K562 (cell line): ENCODE measurements at regions not wholly inside any gene's neighbourhood (a gene's known extent, or its start where the extent isn't known, plus 50 kb on each side); places are given as distances from the start of the nearest gene placed in this dataset.

Source experiments
- ATAC-seq: fragments of 200-7000 bp; cut with Tn5 transposase; 3 replicates; pipeline ENCODE4 v1.9.1; 2020; ENCODE audit warnings: moderate library complexity
- BruUV-seq: library from RNA; stranded (reverse); fragments of 400-500 nt; replicated peaks from 2 replicates; lab custom pipeline; 2021; lab: Mats Ljungman, UMichigan
- CTCF ChIA-PET: fragments of 300-600 bp; formaldehyde crosslinking; extraction: SDS; loops from one replicate; lab custom pipeline; 2021; ENCODE audit warnings: low intra/inter-chr PET ratio; lab: Yijun Ruan, JAX
- POLR2A ChIA-PET: fragments of 300-600, 350-650 bp; sonication (Branson Sonifier 250); formaldehyde crosslinking; extraction: SDS; loops from one replicate; lab custom pipeline; 2021; ENCODE audit warnings: antibody characterized with exemption, inconsistent platforms; lab: Yijun Ruan, JAX
- DNase-seq, 4 experiments: peaks; one replicate each; pipeline versions ENCODE4 v3.0.0 to v3.0.0-alpha.2; 2011 to 2018; ENCODE audit warnings: low spot score in 3 of 4, mixed read lengths in 3 of 4; ENCODE audit errors: extremely low read depth in 1 of 4
- FAIRE-seq: peaks from 2 replicates; lab custom pipeline; 2011; peaks lifted over from hg19 to GRCh38; lab: Jason Lieb, UNC
- H2AFZ ChIP-seq: 2 replicates; pipeline ENCODE4 v1.6.0; 2011; ENCODE audit warnings: low read depth, low read length, control low read depth, inconsistent platforms
- H3K27ac ChIP-seq: fragments of 200-600 bp; 3 replicates; pipeline ENCODE4 v1.8.0; 2011; ENCODE audit warnings: low read depth, mild to moderate bottlenecking, control low read depth, inconsistent platforms, low read length, moderate library complexity, mixed read lengths; ENCODE audit errors: extremely low read depth
- H3K27me3 ChIP-seq, 2 experiments: fragments of 300-600 bp in 1 of 2; 2 replicates in 1 of 2; 3 replicates in 1 of 2; pipeline versions ENCODE4 v1.6.0 to v1.8.0; 2011; ENCODE audit warnings: inconsistent platforms in 2 of 2, low read length in 2 of 2, mild to moderate bottlenecking in 1 of 2, mixed read lengths in 1 of 2, moderate library complexity in 1 of 2; ENCODE audit not compliant: control insufficient read depth in 2 of 2, insufficient read depth in 2 of 2
- H3K36me3 ChIP-seq: fragments of 300-600 bp; 3 replicates; pipeline ENCODE4 v1.8.0; 2011; ENCODE audit warnings: mild to moderate bottlenecking, low read length, inconsistent platforms; ENCODE audit not compliant: control insufficient read depth, insufficient read depth
- H3K4me1 ChIP-seq, 2 experiments: fragments of 200-600 bp in 1 of 2; replicated peaks in 1 of 2; 2 replicates in 1 of 2; 3 replicates in 1 of 2; pipeline versions ENCODE4 v1.5.1 to v1.8.0; 2011; ENCODE audit warnings: inconsistent platforms in 2 of 2, low read length in 2 of 2, mild to moderate bottlenecking in 1 of 2, mixed read lengths in 1 of 2, moderate library complexity in 1 of 2; ENCODE audit not compliant: control insufficient read depth in 2 of 2, insufficient read depth in 2 of 2
- H3K4me2 ChIP-seq: 2 replicates; pipeline ENCODE4 v1.6.1; 2011; ENCODE audit warnings: low read length, control low read depth, inconsistent platforms, mixed read lengths; ENCODE audit not compliant: insufficient read depth
- H3K4me3 ChIP-seq: fragments of 200-600 bp; sonication (generic), shearing (Covaris generic); 2 replicates; pipeline ENCODE4 v1.5.1; 2016; ENCODE audit warnings: control low read depth, inconsistent platforms
- H3K79me2 ChIP-seq: fragments of 200-600 bp; 3 replicates; pipeline ENCODE4 v1.8.0; 2011; ENCODE audit warnings: low read length, inconsistent platforms; ENCODE audit not compliant: control insufficient read depth, insufficient read depth
- H3K9ac ChIP-seq, 2 experiments: 2 replicates each; pipeline versions ENCODE4 v1.6.0 to v1.6.1; 2011; ENCODE audit warnings: low read depth in 2 of 2, low read length in 2 of 2, control low read depth in 1 of 2, inconsistent platforms in 1 of 2, mild to moderate bottlenecking in 1 of 2, mixed read lengths in 1 of 2; ENCODE audit not compliant: insufficient read depth in 1 of 2
- H3K9me1 ChIP-seq: one replicate; pipeline ENCODE4 v1.6.0; 2011; ENCODE audit warnings: inconsistent platforms, mild to moderate bottlenecking, low read length, moderate library complexity; ENCODE audit not compliant: control insufficient read depth, insufficient read depth
- H3K9me3 ChIP-seq: replicated peaks from 2 replicates; pipeline ENCODE4 v1.5.1; 2011; ENCODE audit warnings: low read depth, low read length, inconsistent platforms; ENCODE audit not compliant: control insufficient read depth, insufficient read depth
- H4K20me1 ChIP-seq: replicated peaks from 2 replicates; pipeline ENCODE4 v1.6.1; 2011; ENCODE audit warnings: low read length, inconsistent platforms, mixed read lengths; ENCODE audit not compliant: control insufficient read depth, insufficient read depth
- BRD4 ChIP-seq: fragments of 200-600 bp; sonication (generic); IDR thresholded peaks from 2 replicates; pipeline ENCODE4 v1.6.1; 2017; ENCODE audit warnings: inconsistent platforms
- CBX5 ChIP-seq: IDR thresholded peaks from 2 replicates; pipeline ENCODE4 v1.6.1; 2014; ENCODE audit warnings: low read depth, borderline replicate concordance
- CEBPB ChIP-seq: fragments of 450-650 bp; IDR thresholded peaks from 2 replicates; pipeline ENCODE4 v1.6.1; 2016; ENCODE audit warnings: missing genetic modification characterization, missing compliant biosample characterization
- CEBPG ChIP-seq, 3 experiments: fragments of 200-800 bp in 1 of 3; sonication (Bioruptor generic) in 1 of 3; sonication (generic) in 1 of 3; formaldehyde crosslinking in 1 of 3; IDR thresholded peaks in 2 of 3; conservative IDR thresholded peaks in 1 of 3; 2 replicates each; pipeline versions ENCODE4 v1.6.1 to v1.8.0; 2016 to 2022; ENCODE audit warnings: missing compliant biosample characterization in 2 of 3, missing genetic modification characterization in 2 of 3, mild to moderate bottlenecking in 1 of 3, missing genetic modification reagents in 1 of 3
- CREM ChIP-seq: IDR thresholded peaks from 2 replicates; pipeline ENCODE4 v1.6.1; 2014; ENCODE audit warnings: antibody characterized with exemption, low read depth
- KLF1 ChIP-seq: fragments of 450-650 bp; IDR thresholded peaks from 2 replicates; pipeline ENCODE4 v1.6.1; 2016; ENCODE audit warnings: missing genetic modification characterization, missing compliant biosample characterization
- NCOA2 ChIP-seq, 2 experiments: fragments of 450-650 bp; IDR thresholded peaks; 2 replicates each; pipeline ENCODE4 v1.6.1; 2018; ENCODE audit warnings: mild to moderate bottlenecking in 2 of 2, moderate library complexity in 1 of 2; ENCODE audit not compliant: partially characterized antibody in 2 of 2
- RBM22 ChIP-seq: fragments of 200-400 bp; formaldehyde crosslinking; IDR thresholded peaks from 2 replicates; pipeline ENCODE4 v1.6.1; 2018; ENCODE audit warnings: low read length, low read depth; ENCODE audit not compliant: poor library complexity, severe bottlenecking
- ZNF134 ChIP-seq: fragments of 250-450 bp; sonication (Bioruptor Pico); conservative IDR thresholded peaks from 2 replicates; pipeline ENCODE4 v1.4.0; 2020
- ZNF507 ChIP-seq: conservative IDR thresholded peaks from 2 replicates; pipeline ENCODE4 v1.6.1; 2017; ENCODE audit warnings: missing genetic modification characterization, missing compliant biosample characterization
- ZNF695 ChIP-seq: fragments of 450-650 bp; formaldehyde crosslinking; IDR thresholded peaks from 2 replicates; pipeline ENCODE4 v1.4.0; 2020; ENCODE audit warnings: mild to moderate bottlenecking, moderate library complexity
- WGBS: fragments of 100-300 bp; shearing (Covaris generic); methylation state at CpG from one replicate; pipeline ENCODE4 v1.1.6; 2016; ENCODE audit warnings: low coverage, mixed read lengths; ENCODE audit not compliant: insufficient coverage; ENCODE audit errors: missing lambda C conversion rate; 5-methylcytosine and 5-hydroxymethylcytosine counted together
- in situ Hi-C: fragments of 300-500 bp; cut with MboI; formaldehyde crosslinking; loops from 4 replicates; pipeline ENCODE4 v1.15.0; 2018; ENCODE audit warnings: inconsistent platforms, mixed read lengths
- intact Hi-C: fragments of 100-400 bp; cut with micrococcal nuclease; formaldehyde crosslinking; loops from 2 replicates; pipeline ENCODE4 v1.14.2; 2022

DNA sequence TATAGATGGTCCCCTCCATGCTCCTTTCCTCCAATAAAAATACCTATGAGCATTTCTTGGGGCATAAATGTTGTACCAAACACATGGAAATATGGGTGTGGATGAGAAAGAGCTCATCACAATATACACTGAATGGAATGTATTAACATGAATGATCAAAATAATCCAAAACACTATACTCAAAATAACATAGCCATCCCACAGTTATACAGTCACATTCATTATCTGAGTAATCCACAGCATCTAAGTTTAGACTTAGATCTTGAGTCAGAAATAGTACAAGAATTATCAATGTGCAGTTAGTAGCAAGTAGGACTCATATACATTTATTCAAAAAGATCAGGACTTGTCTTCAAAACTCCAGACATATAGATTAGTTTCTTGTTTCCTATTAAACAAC, 175.2 kb upstream of the NREP start:
- ChIA-PET CTCF (no interaction called here), POLR2A (no interaction called here)
- no peak for ATAC-seq
- Histone ChIP-seq H3K9me3 (no peaks in the 10 kb centered on the region), H3K36me3 (no peaks in the 10 kb centered on the region), H3K4me2 (no peak overlapping the region), H2AFZ (no peak overlapping the region), H3K79me2 (no peaks in the 10 kb centered on the region), H3K4me3 (no peak overlapping the region), H3K9me1 (no peaks in the 10 kb centered on the region), H3K27ac (no peak overlapping the region), H3K27me3 (no peaks in the 10 kb centered on the region), H4K20me1 (no peaks in the 10 kb centered on the region), H3K9ac (no peak overlapping the region), H3K4me1 (no peaks in the 10 kb centered on the region)
- FAIRE-seq = no peak
- intact Hi-C loops (no loop called here), in situ Hi-C loops (no loop called here)
- TF ChIP-seq CREM (no peak), NCOA2 (IDR thresholded peaks at IDR 0.05; ENCODE audit: partially characterized antibody in 2 of 2) (no peak), BRD4 (no peak), CBX5 (no peak), KLF1 (no peak), ZNF695 (CRISPR knock-in tag) (no peak), ZNF134 (no peak)
- no TSS peak for BruUV-seq
- DNase-seq = no peak

DNA sequence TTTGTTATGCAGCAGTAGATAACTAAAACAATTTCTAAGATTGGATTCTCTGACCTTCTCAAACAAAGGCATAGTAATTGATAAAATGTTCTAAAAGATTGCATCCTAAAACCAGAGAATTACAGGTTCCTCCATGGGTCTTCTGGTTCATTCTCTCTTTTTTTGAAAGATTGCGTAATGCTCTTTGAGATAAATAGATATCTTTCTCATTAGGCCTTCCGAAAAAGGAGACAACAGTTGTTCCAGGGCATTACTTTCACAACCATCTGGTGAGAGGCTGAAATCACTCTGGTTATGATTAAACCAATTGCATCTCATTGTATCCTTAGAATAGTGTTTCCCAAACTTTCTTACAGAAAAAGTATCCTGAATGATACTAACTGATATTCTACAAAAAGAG, 174.7 kb upstream of the NREP start:
- in situ Hi-C loops (no loop called here), intact Hi-C loops (no loop called here)
- TF ChIP-seq RBM22 = no peak
- TF ChIP-seq CEBPG (CRISPR knock-in tag; IDR thresholded peaks at IDR 0.05) = no peak
- TF ChIP-seq CEBPG (tag; conservative IDR thresholded peaks at IDR 0.05 in 1 of 2, IDR thresholded peaks at IDR 0.05 in 1 of 2) = peak in 1 of 2 experiments; percentile 88; a peak in 2 of 4 replicates
- TF ChIP-seq CEBPB (tag) = peak; percentile 68
- no peak for TF ChIP-seq ZNF507 (tag)
- ChIA-PET CTCF (no interaction called here), POLR2A (no interaction called here)
- H3K9ac ChIP-seq = no peak overlapping the region
- no TSS peak for BruUV-seq
- 4% methylated on average over 2 of the region's 2 CpGs for WGBS
- H3K79me2 ChIP-seq = no peaks in the 10 kb centered on the region
- no peak overlapping the region for H3K4me3 ChIP-seq
- no peak overlapping the region for H3K27ac ChIP-seq
- no peak overlapping the region for H3K4me2 ChIP-seq
- FAIRE-seq (no peak), DNase-seq (no peak), ATAC-seq (no peak)
- H3K36me3 ChIP-seq = no peaks in the 10 kb centered on the region
- no peaks in the 10 kb centered on the region for H3K4me1 ChIP-seq
- H4K20me1 ChIP-seq = no peaks in the 10 kb centered on the region
- H3K27me3 ChIP-seq = no peaks in the 10 kb centered on the region
- H2AFZ ChIP-seq = no peak overlapping the region
- no peaks in the 10 kb centered on the region for H3K9me1 ChIP-seq
- H3K9me3 ChIP-seq = no peaks in the 10 kb centered on the region
